ENCODE measurements at regions not wholly inside any gene's neighbourhood (a gene's known extent, or its start where the extent isn't known, plus 50 kb on each side); places are given as distances from the start of the nearest gene placed in this dataset.
"Not testable (repeated sequence)": the region's sequence is repeated elsewhere in the genome, so short reads cannot be mapped to it uniquely, and the experiment has no call there.

GRCh38 chr1:125064029-125064428, 3879.3 kb downstream of the SRGAP2C start:
- DNase-seq; H3K4me1 Mint-ChIP-seq (ENCODE audit: low read depth in 2 of 2); H3K36me3 Mint-ChIP-seq (ENCODE audit: insufficient read depth); H3K27me3 Mint-ChIP-seq; ATAC-seq (replicated peaks); H3K4me3 Mint-ChIP-seq; H3K27ac Mint-ChIP-seq: not testable (repeated sequence)
- peaks cover 11 to 32% of the 10 kb centered on the region in 2 donors for H3K9me3 Mint-ChIP-seq

- peaks cover 13 to 37% of the 10 kb centered on the region in 2 donors for H3K9me3 Mint-ChIP-seq
- H3K27me3 Mint-ChIP-seq: no peaks in the 10 kb centered on the region
- DNase-seq (no peak), ATAC-seq (replicated peaks) (no peak)
- H3K4me3 Mint-ChIP-seq: no peak overlapping the region
- H3K36me3 Mint-ChIP-seq (ENCODE audit: insufficient read depth): no peaks in the 10 kb centered on the region
- no peaks in the 10 kb centered on the region for H3K4me1 Mint-ChIP-seq (ENCODE audit: low read depth in 2 of 2)
- H3K27ac Mint-ChIP-seq: no peak overlapping the region
These were observed 3879.7 kb downstream of the SRGAP2C start for GRCh38 chr1:125064481-125064880.

GRCh38 chr1:125065092-125065820, 3880.5 kb downstream of the SRGAP2C start:
- ATAC-seq (replicated peaks) (no peak), DNase-seq (no peak)
- Mint-ChIP-seq H3K27me3 (no peaks in the 10 kb centered on the region), H3K9me3 (peaks cover 19 to 44% of the 10 kb centered on the region in 2 donors), H3K4me1 (ENCODE audit: low read depth in 2 of 2) (no peaks in the 10 kb centered on the region), H3K27ac (no peak overlapping the region), H3K4me3 (no peak overlapping the region), H3K36me3 (ENCODE audit: insufficient read depth) (no peaks in the 10 kb centered on the region)

GRCh38 chr1:125065821-125066180, 3881.0 kb downstream of the SRGAP2C start:
- Mint-ChIP-seq H3K27me3 (no peaks in the 10 kb centered on the region), H3K4me3 (no peak overlapping the region), H3K36me3 (ENCODE audit: insufficient read depth) (no peaks in the 10 kb centered on the region), H3K4me1 (ENCODE audit: low read depth in 2 of 2) (no peaks in the 10 kb centered on the region), H3K27ac (no peak overlapping the region), H3K9me3 (peaks cover 20 to 50% of the 10 kb centered on the region in 2 donors)
- ATAC-seq (replicated peaks) (no peak), DNase-seq (no peak)

GRCh38 chr1:125066385-125066784, 3881.6 kb downstream of the SRGAP2C start:
- H3K4me1 Mint-ChIP-seq (ENCODE audit: low read depth in 2 of 2): no peaks in the 10 kb centered on the region
- H3K27ac Mint-ChIP-seq: no peak overlapping the region
- DNase-seq: no peak
- no peak for ATAC-seq (replicated peaks)
- H3K9me3 Mint-ChIP-seq: peaks cover 20 to 56% of the 10 kb centered on the region in 2 donors
- H3K4me3 Mint-ChIP-seq: no peak overlapping the region
- H3K27me3 Mint-ChIP-seq: no peaks in the 10 kb centered on the region
- H3K36me3 Mint-ChIP-seq (ENCODE audit: insufficient read depth): no peaks in the 10 kb centered on the region

GRCh38 chr1:125066849-125067248, 3882.1 kb downstream of the SRGAP2C start:
- ATAC-seq (replicated peaks); H3K36me3 Mint-ChIP-seq (ENCODE audit: insufficient read depth); H3K4me1 Mint-ChIP-seq (ENCODE audit: low read depth in 2 of 2); DNase-seq; H3K27me3 Mint-ChIP-seq; H3K4me3 Mint-ChIP-seq; H3K27ac Mint-ChIP-seq: not testable (repeated sequence)
- peaks cover 20 to 60% of the 10 kb centered on the region in 2 donors for H3K9me3 Mint-ChIP-seq

- Mint-ChIP-seq H3K27ac (no peak overlapping the region), H3K27me3 (no peaks in the 10 kb centered on the region), H3K9me3 (peaks cover 37 to 72% of the 10 kb centered on the region in 2 donors), H3K4me1 (ENCODE audit: low read depth in 2 of 2) (no peaks in the 10 kb centered on the region), H3K36me3 (ENCODE audit: insufficient read depth) (no peaks in the 10 kb centered on the region), H3K4me3 (no peak overlapping the region)
- DNase-seq (no peak), ATAC-seq (replicated peaks) (no peak)
These were observed 3895.3 kb downstream of the SRGAP2C start for GRCh38 chr1:125080077-125080476.

GRCh38 chr1:125085720-125086591, 3901.2 kb downstream of the SRGAP2C start:
- Mint-ChIP-seq H3K4me3 (no peak overlapping the region), H3K9me3 (peaks cover 28 to 49% of the 10 kb centered on the region in 2 donors), H3K27me3 (no peaks in the 10 kb centered on the region), H3K4me1 (ENCODE audit: low read depth in 2 of 2) (no peaks in the 10 kb centered on the region), H3K27ac (no peak overlapping the region), H3K36me3 (ENCODE audit: insufficient read depth) (no peaks in the 10 kb centered on the region)
- DNase-seq (no peak), ATAC-seq (replicated peaks) (no peak)

GRCh38 chr1:125086611-125087010, 3901.8 kb downstream of the SRGAP2C start:
- Mint-ChIP-seq H3K4me3 (no peak overlapping the region), H3K9me3 (peaks cover 24 to 51% of the 10 kb centered on the region in 2 donors), H3K27ac (no peak overlapping the region), H3K27me3 (no peaks in the 10 kb centered on the region), H3K36me3 (ENCODE audit: insufficient read depth) (no peaks in the 10 kb centered on the region), H3K4me1 (ENCODE audit: low read depth in 2 of 2) (no peaks in the 10 kb centered on the region)
- DNase-seq (no peak), ATAC-seq (replicated peaks) (no peak)

GRCh38 chr1:125087247-125087646, 3902.5 kb downstream of the SRGAP2C start:
- Mint-ChIP-seq H3K4me3 (no peak overlapping the region), H3K36me3 (ENCODE audit: insufficient read depth) (no peaks in the 10 kb centered on the region), H3K27me3 (no peaks in the 10 kb centered on the region), H3K27ac (no peak overlapping the region), H3K4me1 (ENCODE audit: low read depth in 2 of 2) (no peaks in the 10 kb centered on the region), H3K9me3 (peaks cover 22 to 45% of the 10 kb centered on the region in 2 donors)
- ATAC-seq (replicated peaks): no peak
- no peak for DNase-seq

GRCh38 chr1:125087691-125088090, 3902.9 kb downstream of the SRGAP2C start:
- Mint-ChIP-seq H3K4me1 (ENCODE audit: low read depth in 2 of 2) (no peaks in the 10 kb centered on the region), H3K9me3 (peaks cover 22 to 40% of the 10 kb centered on the region in 2 donors), H3K36me3 (ENCODE audit: insufficient read depth) (no peaks in the 10 kb centered on the region), H3K27me3 (no peaks in the 10 kb centered on the region), H3K4me3 (no peak overlapping the region), H3K27ac (no peak overlapping the region)
- no peak for DNase-seq
- ATAC-seq (replicated peaks): no peak

- H3K36me3 Mint-ChIP-seq (ENCODE audit: insufficient read depth): no peaks in the 10 kb centered on the region
- DNase-seq: no peak
- no peak overlapping the region for H3K27ac Mint-ChIP-seq
- peaks cover 7 to 8% of the 10 kb centered on the region in 2 donors for H3K9me3 Mint-ChIP-seq
- ATAC-seq (replicated peaks): no peak
- no peaks in the 10 kb centered on the region for H3K4me1 Mint-ChIP-seq (ENCODE audit: low read depth in 2 of 2)
- no peaks in the 10 kb centered on the region for H3K27me3 Mint-ChIP-seq
- H3K4me3 Mint-ChIP-seq: no peak overlapping the region
These were observed 3933.6 kb downstream of the SRGAP2C start for GRCh38 chr1:125118147-125118993.

GRCh38 chr1:125119024-125119441, 3934.3 kb downstream of the SRGAP2C start:
- H3K4me3 Mint-ChIP-seq: no peak overlapping the region
- no peaks in the 10 kb centered on the region for H3K36me3 Mint-ChIP-seq (ENCODE audit: insufficient read depth)
- no peaks in the 10 kb centered on the region for H3K4me1 Mint-ChIP-seq (ENCODE audit: low read depth in 2 of 2)
- ATAC-seq (replicated peaks) (no peak), DNase-seq (no peak)
- no peak overlapping the region for H3K27ac Mint-ChIP-seq
- H3K9me3 Mint-ChIP-seq: peaks cover 8 to 11% of the 10 kb centered on the region in 2 donors
- H3K27me3 Mint-ChIP-seq: no peaks in the 10 kb centered on the region
